ENCODE measurements at regions not wholly inside any gene's neighbourhood (a gene's known extent, or its start where the extent isn't known, plus 50 kb on each side); places are given as distances from the start of the nearest gene placed in this dataset.
"Not testable (repeated sequence)": the region's sequence is repeated elsewhere in the genome, so short reads cannot be mapped to it uniquely, and the experiment has no call there.

GRCh38 chr14:38951451-38951850 is 151.6 kb downstream of the SEC23A start:
- H3K27ac ChIP-seq = no peak overlapping the region
- TF ChIP-seq ZFX (IDR thresholded peaks at IDR 0.05; ENCODE audit: borderline replicate concordance) (no peak), CTCF (IDR thresholded peaks at IDR 0.05) (no peak)

DNA sequence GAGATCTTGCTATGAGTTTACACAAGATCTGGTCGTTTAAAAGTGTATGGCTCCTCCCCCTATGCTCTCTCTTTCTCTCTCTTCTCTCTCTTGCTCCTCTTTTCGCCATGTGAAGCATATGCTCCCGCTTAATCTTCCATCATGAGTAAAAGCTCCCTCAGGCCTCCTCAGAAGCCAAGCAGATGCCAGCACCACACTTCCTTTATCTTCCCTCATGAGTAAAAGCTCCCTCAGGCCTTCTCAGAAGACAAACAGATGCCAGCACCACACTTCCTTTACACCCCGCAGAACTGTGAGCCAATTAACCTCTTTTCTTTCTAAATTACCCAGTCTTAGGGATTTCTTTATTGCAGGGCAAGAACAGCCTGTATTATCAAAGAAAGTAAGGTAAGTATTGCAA is 152.4 kb downstream of the SEC23A start:
- no peak for TF ChIP-seq CTCF (IDR thresholded peaks at IDR 0.05)
- no peak overlapping the region for H3K27ac ChIP-seq

DNA sequence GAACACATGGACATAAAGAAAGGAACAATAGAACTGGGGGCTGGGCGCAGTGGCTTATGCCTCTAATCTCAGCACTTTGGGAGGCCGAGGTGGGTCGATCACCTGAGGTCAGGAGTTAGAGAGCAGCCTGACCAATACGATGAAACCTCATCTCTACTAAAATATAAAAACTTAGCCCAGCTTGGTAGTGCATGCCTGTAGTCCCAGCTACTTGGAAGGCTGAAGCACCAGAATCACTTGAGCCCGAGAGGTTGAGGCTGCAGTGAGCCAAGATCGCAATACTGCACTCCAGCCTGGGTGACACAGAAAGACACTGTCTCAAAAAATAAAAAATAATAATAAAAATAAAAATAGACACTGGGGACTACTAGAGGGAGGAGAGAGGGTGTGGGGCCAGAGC is 154.5 kb downstream of the SEC23A start:
- no peak for TF ChIP-seq CTCF (IDR thresholded peaks at IDR 0.05)
- TF ChIP-seq ZFX (IDR thresholded peaks at IDR 0.05; ENCODE audit: borderline replicate concordance) = no peak
- no peak overlapping the region for H3K27ac ChIP-seq

DNA sequence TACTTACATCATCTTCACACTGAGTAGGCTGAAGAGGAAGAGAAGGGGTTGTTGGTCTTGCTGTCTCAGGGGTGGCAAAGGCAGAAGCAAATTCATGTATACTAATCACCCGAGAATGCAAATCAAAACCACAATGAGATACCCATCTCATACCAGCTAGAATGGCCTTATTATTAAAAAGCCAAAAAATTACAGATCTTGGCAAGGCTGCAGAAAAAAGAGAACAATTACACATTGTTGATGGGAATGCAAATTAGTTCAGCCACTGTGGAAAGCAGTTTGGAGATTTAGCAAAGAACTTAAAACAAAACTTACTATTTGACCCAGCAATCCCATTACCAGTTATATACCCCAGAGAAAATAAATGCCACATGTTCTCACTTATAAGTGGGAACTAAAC is 154.9 kb downstream of the SEC23A start:
- no peak overlapping the region for H3K27ac ChIP-seq
- TF ChIP-seq CTCF (IDR thresholded peaks at IDR 0.05) = no peak
- no peak for TF ChIP-seq ZFX (IDR thresholded peaks at IDR 0.05; ENCODE audit: borderline replicate concordance)

- TF ChIP-seq CTCF (IDR thresholded peaks at IDR 0.05) (no peak), ZFX (IDR thresholded peaks at IDR 0.05; ENCODE audit: borderline replicate concordance) (no peak)
Measured at GRCh38 chr14:38947343-38947742, 155.7 kb downstream of the SEC23A start.

GRCh38 chr14:38944691-38945090 is 158.3 kb downstream of the SEC23A start:
- no peak for TF ChIP-seq CTCF (IDR thresholded peaks at IDR 0.05)
- TF ChIP-seq ZFX (IDR thresholded peaks at IDR 0.05; ENCODE audit: borderline replicate concordance) = no peak
- H3K27ac ChIP-seq = no peak overlapping the region

More at GRCh38 chr14:38947343-38947742, 155.7 kb downstream of the SEC23A start:
- no peak overlapping the region for H3K27ac ChIP-seq

GRCh38 chr14:38941488-38941887 is 161.5 kb downstream of the SEC23A start:
- H3K27ac ChIP-seq = no peak overlapping the region
- no peak for TF ChIP-seq CTCF (IDR thresholded peaks at IDR 0.05)
- TF ChIP-seq ZFX (IDR thresholded peaks at IDR 0.05; ENCODE audit: borderline replicate concordance) = no peak

GRCh38 chr14:38932653-38933000 is 170.4 kb downstream of the SEC23A start:
- H3K27ac ChIP-seq = not testable (repeated sequence)

All from 22Rv1 (cell line).